ENCODE measurements at regions not wholly inside any gene's neighbourhood (a gene's known extent, or its start where the extent isn't known, plus 50 kb on each side); places are given as distances from the start of the nearest gene placed in this dataset.

DNA sequence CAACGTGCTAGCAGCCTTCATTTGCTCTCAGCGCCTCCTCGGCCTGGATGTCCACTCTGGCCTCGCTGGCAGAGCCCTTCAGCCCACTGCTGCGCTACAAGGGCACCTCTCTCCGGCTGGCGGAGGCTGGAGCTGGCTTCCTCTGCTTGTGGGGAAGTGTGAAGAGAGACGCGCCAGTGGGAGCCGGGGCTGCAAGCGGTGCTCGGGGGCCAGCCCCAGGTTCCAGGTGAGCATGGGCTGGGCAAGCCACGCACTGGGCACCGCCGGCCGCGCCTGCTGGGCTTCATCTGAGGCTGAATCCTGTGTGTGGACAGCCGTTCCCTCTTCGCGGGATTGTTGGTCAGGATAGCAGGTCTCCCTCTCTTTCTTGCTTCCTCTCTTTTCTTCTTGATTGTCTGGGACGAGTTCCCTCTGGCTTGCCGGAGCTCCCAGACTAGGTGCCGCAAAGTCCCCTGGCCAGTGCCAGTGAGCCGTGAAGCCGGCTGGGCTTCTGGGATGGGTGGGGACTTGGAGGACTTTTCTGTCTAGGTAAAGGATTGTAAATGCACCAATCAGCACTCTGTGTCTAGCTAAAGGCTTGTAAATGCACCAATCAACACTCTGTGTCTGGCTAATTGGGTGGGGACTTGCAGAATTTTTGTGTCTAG is 165.0 kb downstream of the HEPH start:
- no peaks in the 10 kb centered on the region for H3K27me3 ChIP-seq (replicated peaks; ENCODE audit: control insufficient read depth, insufficient read depth, low read length)
- no peak for TF ChIP-seq CTCF (IDR thresholded peaks at IDR 0.05; ENCODE audit: insufficient read depth, low read length, poor library complexity, severe bottlenecking)
- no peak overlapping the region for H3K4me3 ChIP-seq (replicated peaks; ENCODE audit: low read depth, low read length)
- no peaks in the 10 kb centered on the region for H3K36me3 ChIP-seq (ENCODE audit: control insufficient read depth, insufficient read depth, low read length)
- no peak for DNase-seq (ENCODE audit: extremely low read depth, insufficient read length)

DNA sequence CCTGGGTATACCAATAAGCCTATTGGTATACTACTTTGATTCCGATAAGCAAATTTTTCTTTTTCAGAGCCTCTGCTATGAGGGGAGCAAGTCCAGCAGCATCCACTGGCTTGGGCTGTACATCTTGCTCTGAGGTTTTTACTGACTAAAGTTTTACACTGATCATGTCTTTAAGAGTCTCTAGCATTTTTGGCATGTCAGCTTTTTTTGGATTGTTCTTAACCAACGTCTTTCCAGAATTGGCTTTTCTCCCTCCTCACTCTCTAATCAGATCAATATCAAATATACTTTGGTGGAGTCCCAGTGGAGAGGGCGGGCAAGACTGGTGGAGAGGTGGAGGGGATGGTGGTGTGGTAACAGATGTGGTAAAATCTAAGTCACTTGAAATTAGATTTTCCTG is 196.8 kb downstream of the HEPH start:
- no peak for TF ChIP-seq CTCF (IDR thresholded peaks at IDR 0.05; ENCODE audit: insufficient read depth, low read length, poor library complexity, severe bottlenecking)
- no peaks in the 10 kb centered on the region for H3K36me3 ChIP-seq (ENCODE audit: control insufficient read depth, insufficient read depth, low read length)
- H3K4me3 ChIP-seq (replicated peaks; ENCODE audit: low read depth, low read length) = no peak overlapping the region
- no peak for DNase-seq (ENCODE audit: extremely low read depth, insufficient read length)
- no peaks in the 10 kb centered on the region for H3K27me3 ChIP-seq (replicated peaks; ENCODE audit: control insufficient read depth, insufficient read depth, low read length)

DNA sequence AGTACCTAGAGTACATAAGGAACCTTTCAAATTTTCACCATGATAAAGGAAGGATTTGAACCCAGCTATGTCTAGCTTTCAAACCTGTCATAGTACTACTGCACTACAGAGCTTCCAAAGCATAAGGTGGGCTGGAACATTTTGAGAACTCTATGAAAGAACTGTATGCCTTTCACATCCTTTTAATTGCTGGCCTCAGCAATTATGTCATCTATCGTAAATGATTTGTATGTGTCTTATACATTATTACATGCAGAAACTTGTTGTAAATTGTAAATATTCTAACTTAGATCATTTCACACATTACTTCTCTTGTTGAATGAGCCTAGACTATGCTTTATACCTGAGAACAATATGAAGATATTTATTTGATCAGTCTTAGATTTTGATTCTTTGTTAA is 220.7 kb downstream of the HEPH start:
- H3K4me3 ChIP-seq (replicated peaks; ENCODE audit: low read depth, low read length) = no peak overlapping the region

DNA sequence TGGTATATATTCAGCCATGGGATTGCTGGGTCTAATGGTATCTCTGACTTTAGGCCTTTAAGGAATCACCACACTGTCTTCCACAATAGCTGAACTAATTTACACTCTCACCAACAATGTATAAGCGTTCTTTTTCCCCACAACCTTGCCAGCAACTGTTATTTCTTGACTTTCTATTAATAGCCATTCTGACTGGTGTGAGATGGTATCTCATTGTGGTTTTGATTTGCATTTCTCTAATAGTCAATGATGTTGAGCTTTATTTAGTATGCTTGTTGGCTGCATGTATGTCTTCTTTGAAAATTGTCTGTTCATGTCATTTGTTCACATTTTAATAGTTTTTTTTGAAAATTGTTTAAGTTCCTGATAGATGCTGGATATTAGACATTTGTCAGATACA is 235.2 kb downstream of the HEPH start:
- H3K4me3 ChIP-seq (replicated peaks; ENCODE audit: low read depth, low read length) = no peak overlapping the region
- no peak for DNase-seq (ENCODE audit: extremely low read depth, insufficient read length)
- H3K27me3 ChIP-seq (replicated peaks; ENCODE audit: control insufficient read depth, insufficient read depth, low read length) = no peaks in the 10 kb centered on the region
- no peaks in the 10 kb centered on the region for H3K36me3 ChIP-seq (ENCODE audit: control insufficient read depth, insufficient read depth, low read length)
- no peak for TF ChIP-seq CTCF (IDR thresholded peaks at IDR 0.05; ENCODE audit: insufficient read depth, low read length, poor library complexity, severe bottlenecking)

More for the DNA sequence above, 220.7 kb downstream of the HEPH start:
- TF ChIP-seq CTCF (IDR thresholded peaks at IDR 0.05; ENCODE audit: insufficient read depth, low read length, poor library complexity, severe bottlenecking) = no peak
- DNase-seq (ENCODE audit: extremely low read depth, insufficient read length) = no peak
- no peaks in the 10 kb centered on the region for H3K36me3 ChIP-seq (ENCODE audit: control insufficient read depth, insufficient read depth, low read length)
- no peaks in the 10 kb centered on the region for H3K27me3 ChIP-seq (replicated peaks; ENCODE audit: control insufficient read depth, insufficient read depth, low read length)

GRCh38 chrX:66402165-66402564 is 236.7 kb downstream of the EDA2R start:
- H3K36me3 ChIP-seq (ENCODE audit: control insufficient read depth, insufficient read depth, low read length) = no peaks in the 10 kb centered on the region
- TF ChIP-seq CTCF (IDR thresholded peaks at IDR 0.05; ENCODE audit: insufficient read depth, low read length, poor library complexity, severe bottlenecking) = no peak
- H3K27me3 ChIP-seq (replicated peaks; ENCODE audit: control insufficient read depth, insufficient read depth, low read length) = no peaks in the 10 kb centered on the region
- H3K4me3 ChIP-seq (replicated peaks; ENCODE audit: low read depth, low read length) = no peak overlapping the region
- no peak for DNase-seq (ENCODE audit: extremely low read depth, insufficient read length)

GRCh38 chrX:66408507-66408906 is 230.4 kb downstream of the EDA2R start:
- DNase-seq (ENCODE audit: extremely low read depth, insufficient read length) = no peak
- TF ChIP-seq CTCF (IDR thresholded peaks at IDR 0.05; ENCODE audit: insufficient read depth, low read length, poor library complexity, severe bottlenecking) = peak; percentile 42
- Histone ChIP-seq H3K4me3 (replicated peaks; ENCODE audit: low read depth, low read length) (no peak overlapping the region), H3K27me3 (replicated peaks; ENCODE audit: control insufficient read depth, insufficient read depth, low read length) (no peaks in the 10 kb centered on the region), H3K36me3 (ENCODE audit: control insufficient read depth, insufficient read depth, low read length) (no peaks in the 10 kb centered on the region)

Measured in GM06990 (cell line).